SK-N-SH (cell line): ENCODE measurements at regions not wholly inside any gene's neighbourhood (a gene's known extent, or its start where the extent isn't known, plus 50 kb on each side); places are given as distances from the start of the nearest gene placed in this dataset.
A peak's percentile ranks its signal among the peaks of the same experiment; 100 is the strongest.
"Not testable (repeated sequence)": the region's sequence is repeated elsewhere in the genome, so short reads cannot be mapped to it uniquely, and the experiment has no call there.

ENCODE experiments used
- CTCF ChIA-PET: fragments of 300-600, 350-600 bp; formaldehyde crosslinking; extraction: SDS; loops from one replicate; lab custom pipeline; 2021; lab: Yijun Ruan, JAX
- POLR2A ChIA-PET: fragments of 350-600 bp; sonication (Branson Sonifier 250); formaldehyde crosslinking; extraction: SDS; loops from one replicate; lab custom pipeline; 2020; ENCODE audit warnings: antibody characterized with exemption, inconsistent platforms; lab: Yijun Ruan, JAX
- DNase-seq: peaks from one replicate; pipeline ENCODE4 v3.0.0; 2012
- H2AFZ ChIP-seq: fragments of 200-600 bp; sonication (generic); 2 replicates; pipeline ENCODE4 v1.8.1; 2016; ENCODE audit warnings: antibody characterized with exemption, mild to moderate bottlenecking, low read depth
- H3F3A ChIP-seq: fragments of 200-600 bp; sonication (generic); replicated peaks from 2 replicates; pipeline ENCODE3; 2016; ENCODE audit warnings: antibody characterized with exemption, mild to moderate bottlenecking; ENCODE audit not compliant: insufficient read depth
- H3K27ac ChIP-seq, 2 experiments: fragments of 200-500 bp in 1 of 2; fragments of 200-600 bp in 1 of 2; sonication (Bioruptor generic) in 1 of 2; sonication (generic), shearing (Covaris generic) in 1 of 2; 2 replicates each; pipeline versions ENCODE4 v1.5.1 to v1.6.1; 2014 to 2016; ENCODE audit warnings: low read depth in 2 of 2, inconsistent platforms in 1 of 2, low read length in 1 of 2, mild to moderate bottlenecking in 1 of 2, mixed read lengths in 1 of 2
- H3K27me3 ChIP-seq: fragments of 200-600 bp; sonication (generic), shearing (Covaris generic); 2 replicates; pipeline ENCODE4 v1.6.1; 2016; ENCODE audit warnings: mixed run types; ENCODE audit not compliant: insufficient read depth
- H3K36me3 ChIP-seq, 2 experiments: fragments of 200-500 bp in 1 of 2; fragments of 200-600 bp in 1 of 2; sonication (Bioruptor generic) in 1 of 2; sonication (generic) in 1 of 2; replicated peaks in 1 of 2; 2 replicates each; pipeline versions ENCODE3 to v1.5.1; 2014 to 2016; ENCODE audit warnings: low read length in 1 of 2, mild to moderate bottlenecking in 1 of 2; ENCODE audit not compliant: insufficient read depth in 2 of 2, control insufficient read depth in 1 of 2
- H3K4me1 ChIP-seq, 2 experiments: fragments of 200-500 bp in 1 of 2; fragments of 200-600 bp in 1 of 2; sonication (Bioruptor generic) in 1 of 2; sonication (generic), shearing (Covaris generic) in 1 of 2; 2 replicates each; pipeline versions ENCODE4 v1.5.1 to v1.6.1; 2014 to 2016; ENCODE audit warnings: low read depth in 1 of 2, low read length in 1 of 2, mixed run types in 1 of 2; ENCODE audit not compliant: insufficient read depth in 2 of 2, control insufficient read depth in 1 of 2
- H3K4me2 ChIP-seq: fragments of 200-600 bp; sonication (generic), shearing (Covaris generic); 2 replicates; pipeline ENCODE4 v1.6.1; 2017; ENCODE audit warnings: mixed run types
- H3K4me3 ChIP-seq, 2 experiments: fragments of 200-500 bp in 1 of 2; fragments of 200-600 bp in 1 of 2; sonication (Bioruptor generic) in 1 of 2; sonication (generic), shearing (Covaris generic) in 1 of 2; 2 replicates each; pipeline versions ENCODE4 v1.5.1 to v1.8.1; 2014 to 2016; ENCODE audit warnings: low read depth in 2 of 2, inconsistent platforms in 1 of 2, low read length in 1 of 2, mild to moderate bottlenecking in 1 of 2, mixed read lengths in 1 of 2, moderate library complexity in 1 of 2
- H3K79me2 ChIP-seq: fragments of 200-600 bp; sonication (generic); 2 replicates; pipeline ENCODE4 v1.8.1; 2017; ENCODE audit warnings: mild to moderate bottlenecking; ENCODE audit not compliant: insufficient read depth
- H3K9ac ChIP-seq: fragments of 200-600 bp; sonication (generic); 2 replicates; pipeline ENCODE4 v1.6.1; 2017; ENCODE audit warnings: mixed run types
- H3K9me2 ChIP-seq: fragments of 200-600 bp; sonication (generic); 2 replicates; pipeline ENCODE4 v1.6.1; 2017; ENCODE audit warnings: mixed run types
- H3K9me3 ChIP-seq: fragments of 200-600 bp; sonication (generic); 2 replicates; pipeline ENCODE4 v1.6.1; 2017; ENCODE audit warnings: mixed run types, mild to moderate bottlenecking, moderate library complexity
- H4K20me1 ChIP-seq: fragments of 200-600 bp; sonication (generic); 2 replicates; pipeline ENCODE4 v1.6.1; 2017; ENCODE audit warnings: mild to moderate bottlenecking, mixed run types; ENCODE audit not compliant: insufficient read depth
- RAD21 ChIP-seq: IDR thresholded peaks from 2 replicates; pipeline ENCODE4 v1.6.1; 2012; ENCODE audit warnings: mild to moderate bottlenecking, low read length
- SIN3A ChIP-seq: IDR thresholded peaks from 2 replicates; pipeline ENCODE4 v1.6.1; 2012; ENCODE audit warnings: low read depth, mild to moderate bottlenecking, low read length, moderate library complexity, borderline replicate concordance
- WGBS: methylation state at CpG from one replicate; pipeline ENCODE4 v1.1.6; 2017; ENCODE audit warnings: low lambda C conversion rate; 5-methylcytosine and 5-hydroxymethylcytosine counted together
- small RNA-seq, 7 experiments: library from RNA; depleted of rRNA; stranded (forward); fragments of <200 nt; gene quantifications; one replicate each; pipeline ENCODE3, GENCODE V24; 2012
- TF ChIP-seq, protein P1 (sequence below): fragments of 150-350 bp; IDR thresholded peaks from 2 replicates; pipeline ENCODE4 v1.6.1; 2017; ENCODE audit warnings: antibody characterized with exemption, low read length, low read depth, borderline replicate concordance

DNA sequence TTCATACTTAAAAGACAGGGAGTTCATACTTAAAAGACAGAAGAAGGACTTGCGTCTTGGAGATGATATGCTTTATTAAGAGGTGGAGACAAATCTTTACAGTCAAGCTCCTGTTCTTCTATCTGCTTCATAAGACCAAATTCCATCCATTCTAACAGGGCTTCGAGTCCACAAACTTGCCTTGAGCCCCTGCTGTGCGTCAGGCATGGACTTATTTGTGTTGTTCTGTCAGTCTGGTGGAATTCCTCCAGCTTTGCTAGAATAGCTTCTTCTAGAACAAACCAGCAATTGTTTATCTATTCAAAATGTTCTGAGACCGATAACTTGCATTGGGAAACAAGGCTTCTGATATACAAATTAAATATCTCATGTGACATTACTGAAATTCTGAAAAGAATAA, 73.9 kb upstream of the SOX11 start (continued):
- TF ChIP-seq SIN3A: no peak
- TF ChIP-seq, protein P1, sequence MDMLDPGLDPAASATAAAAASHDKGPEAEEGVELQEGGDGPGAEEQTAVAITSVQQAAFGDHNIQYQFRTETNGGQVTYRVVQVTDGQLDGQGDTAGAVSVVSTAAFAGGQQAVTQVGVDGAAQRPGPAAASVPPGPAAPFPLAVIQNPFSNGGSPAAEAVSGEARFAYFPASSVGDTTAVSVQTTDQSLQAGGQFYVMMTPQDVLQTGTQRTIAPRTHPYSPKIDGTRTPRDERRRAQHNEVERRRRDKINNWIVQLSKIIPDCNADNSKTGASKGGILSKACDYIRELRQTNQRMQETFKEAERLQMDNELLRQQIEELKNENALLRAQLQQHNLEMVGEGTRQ: no peak
- TF ChIP-seq, all 33 proteins: peak for 0

DNA sequence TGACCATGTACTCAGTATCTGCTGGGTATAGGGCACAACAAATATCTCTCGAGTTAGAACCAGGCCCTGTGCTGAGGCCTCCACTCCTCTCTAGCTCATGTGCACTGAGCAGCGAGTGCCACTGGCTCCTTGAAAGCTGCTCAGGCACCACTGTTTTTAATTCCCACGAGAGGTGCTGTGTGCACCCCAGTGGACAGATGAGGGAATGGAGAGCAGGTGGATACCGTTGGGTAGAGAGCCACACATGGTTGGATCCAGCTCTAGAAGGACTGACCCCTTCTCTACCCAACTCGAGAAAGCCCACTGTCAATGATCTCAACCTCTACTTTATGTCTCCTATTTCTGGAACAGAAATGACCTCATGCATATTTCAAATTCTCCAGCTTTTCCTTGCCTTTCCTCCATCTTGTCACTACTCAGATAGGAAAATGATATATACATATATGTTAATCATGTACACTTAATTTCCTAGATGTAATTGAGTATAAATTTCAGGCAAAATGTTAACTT, 66.6 kb upstream of the SOX11 start:
- WGBS: 16% methylated on average over 5 of the region's 5 CpGs
- peak; percentile 13; the same call in 1 of the 2 replicates for TF ChIP-seq RAD21
- CTCF ChIA-PET: not testable (repeated sequence)

DNA sequence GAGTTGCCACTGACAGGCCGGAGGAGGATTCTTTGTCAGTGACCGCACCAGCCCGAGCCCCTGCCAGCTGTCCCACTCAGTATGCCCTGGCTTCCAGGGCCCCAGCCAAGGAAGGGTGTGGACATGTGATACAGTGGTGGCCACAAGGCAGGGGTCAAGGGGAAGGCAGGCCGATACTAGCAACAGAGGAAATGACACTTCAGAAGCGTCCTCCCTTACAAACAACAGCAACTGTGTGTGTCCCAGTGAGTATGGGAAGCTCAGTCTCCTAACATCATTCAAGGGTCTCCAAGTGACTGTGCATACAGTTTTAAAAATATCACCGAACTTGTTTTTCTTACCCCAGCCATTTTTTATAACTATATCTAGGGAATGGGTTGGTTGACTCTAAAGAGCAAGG, 63.7 kb upstream of the SOX11 start:
- H3K9me2 ChIP-seq, H3K9ac ChIP-seq, POLR2A ChIA-PET, H3K9me3 ChIP-seq, H3K4me2 ChIP-seq, H3K27me3 ChIP-seq, H2AFZ ChIP-seq, H3K4me3 ChIP-seq, H3K4me1 ChIP-seq, H3K27ac ChIP-seq, CTCF ChIA-PET, H3F3A ChIP-seq, H3K79me2 ChIP-seq, DNase-seq, H3K36me3 ChIP-seq, H4K20me1 ChIP-seq: not testable (repeated sequence)
- WGBS: 43% methylated on average over 3 of the region's 6 CpGs

More for the DNA sequence above, 66.6 kb upstream of the SOX11 start:
- H3K4me2 ChIP-seq, H3K9ac ChIP-seq, H3K36me3 ChIP-seq, H4K20me1 ChIP-seq, H3K4me1 ChIP-seq, H3K9me2 ChIP-seq, POLR2A ChIA-PET, H3K4me3 ChIP-seq, H2AFZ ChIP-seq, H3K27ac ChIP-seq, H3K79me2 ChIP-seq, H3K9me3 ChIP-seq, DNase-seq, H3F3A ChIP-seq, H3K27me3 ChIP-seq: not testable (repeated sequence)

DNA sequence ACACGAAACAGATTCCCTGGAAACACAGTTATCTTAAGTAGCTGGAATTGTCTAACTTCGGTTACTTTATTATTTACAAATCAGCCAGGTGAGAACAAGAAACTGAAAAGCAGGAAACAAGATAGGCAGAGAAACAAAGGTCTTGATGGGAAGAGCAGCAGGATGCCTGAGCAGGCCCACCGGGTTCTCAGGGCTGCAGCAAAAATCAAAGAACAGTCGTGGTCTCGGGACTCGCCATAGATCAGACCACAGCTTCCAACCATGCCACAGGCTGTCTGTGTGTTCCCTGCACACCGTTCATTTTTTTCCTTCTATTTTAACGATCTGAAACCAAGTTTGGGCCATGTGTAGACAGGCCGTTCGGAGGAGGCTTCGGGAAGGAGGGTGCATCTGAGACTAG, 62.7 kb upstream of the SOX11 start:
- WGBS: 45% methylated on average over 11 of the region's 11 CpGs
- H3K9ac ChIP-seq, POLR2A ChIA-PET: not testable (repeated sequence)

DNA sequence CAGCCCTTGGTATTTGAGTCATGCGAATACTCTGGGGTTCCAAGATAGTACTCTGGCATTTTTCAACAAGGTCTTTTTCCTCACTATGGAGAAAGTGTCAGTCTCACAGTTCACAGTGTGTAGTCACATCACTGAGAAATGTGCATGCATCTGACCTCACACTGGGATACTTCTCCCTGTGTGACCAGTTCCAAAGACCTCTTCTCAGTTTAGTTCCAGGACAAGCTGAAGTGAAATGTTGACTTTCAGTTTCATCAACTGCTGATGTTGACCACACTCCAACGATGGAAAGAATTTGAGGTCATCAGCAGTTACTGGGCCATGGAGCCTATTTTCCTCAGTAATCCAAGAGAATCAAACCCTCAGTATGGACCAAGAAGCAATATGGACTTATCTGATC, 55.1 kb upstream of the SOX11 start:
- DNase-seq, CTCF ChIA-PET, H3K9ac ChIP-seq: not testable (repeated sequence)

More for the DNA sequence above, 62.7 kb upstream of the SOX11 start:
- H2AFZ ChIP-seq, H3K36me3 ChIP-seq, H3K27ac ChIP-seq, H3K79me2 ChIP-seq, CTCF ChIA-PET, DNase-seq, H3K4me3 ChIP-seq, H4K20me1 ChIP-seq, H3F3A ChIP-seq, H3K4me2 ChIP-seq, H3K4me1 ChIP-seq, H3K9me2 ChIP-seq, H3K9me3 ChIP-seq, H3K27me3 ChIP-seq: not testable (repeated sequence)

More for the DNA sequence above, 55.1 kb upstream of the SOX11 start:
- H3F3A ChIP-seq, H3K27me3 ChIP-seq, H3K4me1 ChIP-seq, H3K27ac ChIP-seq, H4K20me1 ChIP-seq, H2AFZ ChIP-seq, POLR2A ChIA-PET, H3K9me3 ChIP-seq, H3K9me2 ChIP-seq, H3K79me2 ChIP-seq, H3K4me2 ChIP-seq, H3K36me3 ChIP-seq, H3K4me3 ChIP-seq: not testable (repeated sequence)
- 37% methylated on average over 2 of the region's 2 CpGs for WGBS

Small RNA genes in the stretch of these regions (small RNA-seq; reads per million reads assigned to genes)
- 0 reads per million in 7 experiments for gene RF00322
- 0 reads per million in 7 experiments for gene RNU6-649P
